CD14-positive monocyte (primary cell): ENCODE measurements at regions not wholly inside any gene's neighbourhood (a gene's known extent, or its start where the extent isn't known, plus 50 kb on each side); places are given as distances from the start of the nearest gene placed in this dataset.

Experiments
- DNase-seq, 3 donors: peaks; one replicate each; pipeline ENCODE4 v3.0.0-alpha.2; 2011 to 2022
- H2AFZ ChIP-seq: 2 replicates; pipeline ENCODE4 v1.6.0; 2012; ENCODE audit warnings: mild to moderate bottlenecking, low read depth, low read length, inconsistent platforms; ENCODE audit not compliant: insufficient read depth, poor library complexity, severe bottlenecking
- H3K27ac ChIP-seq, 2 donors: 1 replicate in 1 of 2; 2 replicates in 1 of 2; pipeline ENCODE4 v1.5.1; 2012 to 2013; ENCODE audit warnings: low read length in 2 of 2, control low read depth in 1 of 2, inconsistent platforms in 1 of 2, low read depth in 1 of 2, mild to moderate bottlenecking in 1 of 2
- H3K27me3 ChIP-seq, 2 donors: one replicate each; pipeline versions ENCODE4 v1.6.0 to v1.6.1; 2011 to 2013; ENCODE audit warnings: low read length in 2 of 2; ENCODE audit not compliant: control insufficient read depth in 2 of 2, insufficient read depth in 2 of 2
- H3K36me3 ChIP-seq, 2 donors: replicated peaks in 1 of 2; 1 replicate in 1 of 2; 2 replicates in 1 of 2; pipeline versions ENCODE4 v1.5.1 to v1.6.1; 2012 to 2013; ENCODE audit warnings: low read length in 2 of 2, control low read depth in 1 of 2, inconsistent platforms in 1 of 2, mild to moderate bottlenecking in 1 of 2; ENCODE audit not compliant: insufficient read depth in 2 of 2, control insufficient read depth in 1 of 2
- H3K4me1 ChIP-seq, 2 donors: 1 replicate in 1 of 2; 2 replicates in 1 of 2; pipeline versions ENCODE4 v1.5.1 to v1.6.1; 2012 to 2013; ENCODE audit warnings: low read length in 2 of 2, control low read depth in 1 of 2, inconsistent platforms in 1 of 2, mild to moderate bottlenecking in 1 of 2, moderate library complexity in 1 of 2; ENCODE audit not compliant: insufficient read depth in 2 of 2, control insufficient read depth in 1 of 2
- H3K4me2 ChIP-seq: replicated peaks from 2 replicates; pipeline ENCODE3; 2012; ENCODE audit warnings: low read length, moderate library complexity, mild to moderate bottlenecking; ENCODE audit not compliant: poor library complexity, severe bottlenecking; ENCODE audit errors: extremely low read depth
- H3K4me3 ChIP-seq, 3 experiments: fragments of 200-600 bp in 1 of 3; sonication (generic) in 1 of 3; replicated peaks in 1 of 3; 1 replicate in 2 of 3; 2 replicates in 1 of 3; pipeline ENCODE4 v1.5.1; 2011 to 2013; ENCODE audit warnings: low read length in 3 of 3, mild to moderate bottlenecking in 3 of 3, control low read depth in 2 of 3, low read depth in 2 of 3, inconsistent platforms in 1 of 3, moderate library complexity in 1 of 3
- H3K79me2 ChIP-seq: 2 replicates; pipeline ENCODE4 v1.6.0; 2012; ENCODE audit warnings: mild to moderate bottlenecking, control low read depth, inconsistent platforms, low read length, moderate library complexity; ENCODE audit not compliant: insufficient read depth
- H3K9ac ChIP-seq: 2 replicates; pipeline ENCODE4 v1.6.0; 2017; ENCODE audit warnings: low read length, mild to moderate bottlenecking; ENCODE audit not compliant: insufficient read depth, poor library complexity, severe bottlenecking
- H3K9me3 ChIP-seq, 2 donors: replicated peaks in 1 of 2; 1 replicate in 1 of 2; 2 replicates in 1 of 2; pipeline versions ENCODE4 v1.5.1 to v1.6.1; 2012 to 2013; ENCODE audit warnings: low read length in 2 of 2, control low read depth in 1 of 2; ENCODE audit not compliant: control insufficient read depth in 1 of 2, insufficient read depth in 1 of 2
- H4K20me1 ChIP-seq: 2 replicates; pipeline ENCODE4 v1.6.0; 2012; ENCODE audit warnings: mild to moderate bottlenecking, low read length, control low read depth, moderate library complexity; ENCODE audit not compliant: insufficient read depth
- H3K27ac Mint-ChIP-seq, 7 donors: one replicate each; pipeline ENCODE4 v1.8.0; 2020; ENCODE audit warnings: mild to moderate bottlenecking in 7 of 7, mixed read lengths in 7 of 7, moderate library complexity in 6 of 7, inconsistent platforms in 2 of 7
- H3K27me3 Mint-ChIP-seq, 3 donors: one replicate each; pipeline ENCODE4 v1.8.0; 2021 to 2022; ENCODE audit warnings: low read depth in 3 of 3, mild to moderate bottlenecking in 3 of 3, mixed read lengths in 3 of 3, moderate library complexity in 3 of 3, inconsistent platforms in 1 of 3
- H3K36me3 Mint-ChIP-seq, 2 donors: one replicate each; pipeline ENCODE4 v1.8.0; 2020; ENCODE audit warnings: mixed read lengths in 2 of 2, inconsistent platforms in 1 of 2, mild to moderate bottlenecking in 1 of 2
- H3K4me1 Mint-ChIP-seq: one replicate; pipeline ENCODE4 v1.8.0; 2020; ENCODE audit warnings: mild to moderate bottlenecking, mixed read lengths
- H3K4me3 Mint-ChIP-seq, 2 donors: one replicate each; pipeline ENCODE4 v1.8.0; 2020; ENCODE audit warnings: mild to moderate bottlenecking in 2 of 2, mixed read lengths in 2 of 2, moderate library complexity in 1 of 2
- H3K9me3 Mint-ChIP-seq, 7 donors: one replicate each; pipeline ENCODE4 v1.8.0; 2020 to 2022; ENCODE audit warnings: mixed read lengths in 7 of 7, mild to moderate bottlenecking in 6 of 7, moderate library complexity in 6 of 7, inconsistent platforms in 2 of 7
- WGBS: methylation state at CpG from one replicate; pipeline ENCODE4 v1.1.5; 2013; ENCODE audit warnings: missing lambda C conversion rate; ENCODE audit not compliant: insufficient coverage; 5-methylcytosine and 5-hydroxymethylcytosine counted together
- intact Hi-C, 2 donors: fragments of 100-400 bp; cut with micrococcal nuclease; formaldehyde crosslinking; loops; one replicate each; pipeline versions ENCODE4 v1.15.0 to v1.15.1; 2023
- TF ChIP-seq, protein P1 (sequence below): fragments of 200-600 bp; IDR thresholded peaks from one replicate; pipeline ENCODE4 v1.8.0; 2022; ENCODE audit warnings: antibody characterized with exemption, mild to moderate bottlenecking

- TF ChIP-seq, protein P1, sequence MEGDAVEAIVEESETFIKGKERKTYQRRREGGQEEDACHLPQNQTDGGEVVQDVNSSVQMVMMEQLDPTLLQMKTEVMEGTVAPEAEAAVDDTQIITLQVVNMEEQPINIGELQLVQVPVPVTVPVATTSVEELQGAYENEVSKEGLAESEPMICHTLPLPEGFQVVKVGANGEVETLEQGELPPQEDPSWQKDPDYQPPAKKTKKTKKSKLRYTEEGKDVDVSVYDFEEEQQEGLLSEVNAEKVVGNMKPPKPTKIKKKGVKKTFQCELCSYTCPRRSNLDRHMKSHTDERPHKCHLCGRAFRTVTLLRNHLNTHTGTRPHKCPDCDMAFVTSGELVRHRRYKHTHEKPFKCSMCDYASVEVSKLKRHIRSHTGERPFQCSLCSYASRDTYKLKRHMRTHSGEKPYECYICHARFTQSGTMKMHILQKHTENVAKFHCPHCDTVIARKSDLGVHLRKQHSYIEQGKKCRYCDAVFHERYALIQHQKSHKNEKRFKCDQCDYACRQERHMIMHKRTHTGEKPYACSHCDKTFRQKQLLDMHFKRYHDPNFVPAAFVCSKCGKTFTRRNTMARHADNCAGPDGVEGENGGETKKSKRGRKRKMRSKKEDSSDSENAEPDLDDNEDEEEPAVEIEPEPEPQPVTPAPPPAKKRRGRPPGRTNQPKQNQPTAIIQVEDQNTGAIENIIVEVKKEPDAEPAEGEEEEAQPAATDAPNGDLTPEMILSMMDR: no peak
- Histone ChIP-seq H3K79me2 (no peaks in the 10 kb centered on the region), H3K36me3 (no peaks in the 10 kb centered on the region), H3K4me1 (no peaks in the 10 kb centered on the region), H4K20me1 (no peaks in the 10 kb centered on the region), H3K9ac (no peak overlapping the region), H2AFZ (no peak overlapping the region), H3K27ac (no peak overlapping the region), H3K4me2 (no peak overlapping the region), H3K27me3 (no peaks in the 10 kb centered on the region), H3K9me3 (no peaks in the 10 kb centered on the region), H3K4me3 (no peak overlapping the region)
- no peaks in the 10 kb centered on the region for H3K27me3 Mint-ChIP-seq
- no peak for DNase-seq
- no peak overlapping the region for H3K27ac Mint-ChIP-seq
- intact Hi-C loops: no loop called here
- 43% methylated on average over 2 of the region's 6 CpGs for WGBS
- H3K4me3 Mint-ChIP-seq: no peak overlapping the region
- H3K36me3 Mint-ChIP-seq: no peaks in the 10 kb centered on the region
- no peaks in the 10 kb centered on the region for H3K4me1 Mint-ChIP-seq
- H3K9me3 Mint-ChIP-seq: peaks cover 0 to 5% (median under 1%) of the 10 kb centered on the region in 7 donors
These were observed 1629.1 kb upstream of the PCDH20 start for GRCh38 chr13:63044589-63045313.

DNA sequence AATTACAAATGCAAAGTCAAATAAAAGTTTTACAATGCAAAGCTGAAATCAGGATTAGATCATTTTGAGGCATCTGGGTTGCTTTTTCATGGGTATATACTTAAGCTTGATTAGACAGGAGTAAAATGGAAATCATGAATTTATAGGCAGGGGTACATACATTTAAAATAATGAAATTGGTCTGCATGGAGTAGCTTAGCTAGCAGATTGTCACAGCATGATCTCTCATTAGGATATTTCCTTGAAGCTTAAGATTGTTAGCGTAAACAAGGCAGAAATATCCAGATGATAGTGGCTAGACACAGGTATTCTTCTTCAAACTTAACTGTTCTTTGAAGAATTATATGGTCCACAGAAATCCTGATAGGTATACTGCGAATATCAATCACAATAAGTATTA lies 1627.0 kb upstream of the PCDH20 start:
- H3K79me2 ChIP-seq: no peaks in the 10 kb centered on the region
- TF ChIP-seq, protein P1: no peak
- H3K9ac ChIP-seq: no peak overlapping the region
- no peak overlapping the region for H3K4me3 ChIP-seq
- no peak overlapping the region for H3K4me3 Mint-ChIP-seq
- H3K27me3 ChIP-seq: no peaks in the 10 kb centered on the region
- H4K20me1 ChIP-seq: no peaks in the 10 kb centered on the region
- no peaks in the 10 kb centered on the region for H3K4me1 ChIP-seq
- H3K36me3 Mint-ChIP-seq: no peaks in the 10 kb centered on the region
- no peak overlapping the region for H3K27ac Mint-ChIP-seq
- H2AFZ ChIP-seq: no peak overlapping the region
- 80% methylated on average over 1 of the region's 2 CpGs for WGBS
- H3K4me1 Mint-ChIP-seq: no peaks in the 10 kb centered on the region
- H3K27me3 Mint-ChIP-seq: no peaks in the 10 kb centered on the region
- no peaks in the 10 kb centered on the region for H3K9me3 ChIP-seq
- intact Hi-C loops: no loop called here
- peaks cover 0 to 9% (median 2%) of the 10 kb centered on the region in 7 donors for H3K9me3 Mint-ChIP-seq
- no peaks in the 10 kb centered on the region for H3K36me3 ChIP-seq
- H3K27ac ChIP-seq: no peak overlapping the region
- H3K4me2 ChIP-seq: no peak overlapping the region
- no peak for DNase-seq
